Posterior vena cava (tissue), 2 donors: ENCODE measurements at regions not wholly inside any gene's neighbourhood (a gene's known extent, or its start where the extent isn't known, plus 50 kb on each side); places are given as distances from the start of the nearest gene placed in this dataset.
"Not testable (repeated sequence)": the region's sequence is repeated elsewhere in the genome, so short reads cannot be mapped to it uniquely, and the experiment has no call there.

Source experiments
- DNase-seq: peaks from one replicate; pipeline ENCODE4 v3.0.0-alpha.2; 2020; ENCODE audit warnings: low spot score
- intact Hi-C, 2 donors: fragments of 100-400 bp; cut with DNase I; formaldehyde crosslinking; loops; one replicate each; pipeline versions ENCODE4 v1.14.1 to v1.14.2; 2022 to 2023
- donor health status: DM: yes; HTN: yes; CAD: no.
- donor health status: DM: yes; HTN: yes; CAD: no.

GRCh38 chr11:15830741-15831428 is 525.5 kb downstream of the SOX6 start:
- DNase-seq, result no peak
- intact Hi-C loops, result no loop called here

DNA sequence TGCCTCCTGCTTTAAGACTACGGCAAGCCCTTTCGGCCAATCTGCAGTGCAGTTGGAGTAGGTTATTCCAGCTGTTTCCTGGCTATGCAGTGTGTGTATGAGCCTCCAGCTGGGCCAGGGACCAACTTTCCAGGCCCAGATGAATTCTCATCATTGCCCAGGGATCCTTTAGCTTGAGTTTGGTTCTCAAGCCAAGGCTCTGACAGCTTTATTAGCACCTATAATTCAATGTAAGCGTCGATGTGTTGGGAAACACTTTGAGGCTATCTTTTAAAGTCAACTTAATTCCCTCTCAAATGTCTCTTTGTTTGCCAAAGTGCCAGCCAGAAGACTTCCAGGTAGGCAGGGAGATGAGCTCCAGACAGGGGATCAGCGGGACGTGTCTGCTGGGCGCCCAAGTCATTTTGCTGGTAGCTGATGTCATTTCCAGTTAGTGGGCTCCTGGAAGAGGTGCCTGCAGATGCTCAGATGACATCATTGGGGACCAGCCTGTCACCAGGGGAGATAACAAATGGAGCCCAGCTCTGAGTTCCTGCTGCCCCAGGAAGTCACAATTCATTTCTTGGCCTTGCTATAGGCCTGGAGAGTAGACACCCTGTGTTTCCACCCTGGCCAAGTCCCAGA is 520.4 kb downstream of the SOX6 start:
- intact Hi-C loops, result no loop called here
- DNase-seq, result no peak

DNA sequence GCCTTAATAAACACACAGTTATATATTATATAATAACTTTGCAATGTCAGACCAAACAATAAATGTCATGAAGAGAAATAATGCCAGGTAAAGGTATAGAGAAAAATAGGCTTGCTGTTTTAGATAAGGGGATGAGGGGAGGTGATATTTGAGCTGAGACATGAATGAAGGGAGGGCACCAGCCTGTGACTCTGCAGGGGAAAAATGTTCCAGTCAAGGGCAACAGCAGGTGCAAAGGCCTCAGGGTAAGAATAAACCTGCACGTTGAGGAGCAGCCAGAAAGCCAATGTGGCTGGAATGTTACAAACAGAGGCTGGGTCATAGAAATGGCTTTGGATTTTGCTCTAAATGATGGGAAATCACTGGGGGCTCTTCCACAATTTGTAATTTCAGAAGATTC is 519.6 kb downstream of the SOX6 start:
- intact Hi-C loops, result no loop called here
- DNase-seq, result no peak

DNA sequence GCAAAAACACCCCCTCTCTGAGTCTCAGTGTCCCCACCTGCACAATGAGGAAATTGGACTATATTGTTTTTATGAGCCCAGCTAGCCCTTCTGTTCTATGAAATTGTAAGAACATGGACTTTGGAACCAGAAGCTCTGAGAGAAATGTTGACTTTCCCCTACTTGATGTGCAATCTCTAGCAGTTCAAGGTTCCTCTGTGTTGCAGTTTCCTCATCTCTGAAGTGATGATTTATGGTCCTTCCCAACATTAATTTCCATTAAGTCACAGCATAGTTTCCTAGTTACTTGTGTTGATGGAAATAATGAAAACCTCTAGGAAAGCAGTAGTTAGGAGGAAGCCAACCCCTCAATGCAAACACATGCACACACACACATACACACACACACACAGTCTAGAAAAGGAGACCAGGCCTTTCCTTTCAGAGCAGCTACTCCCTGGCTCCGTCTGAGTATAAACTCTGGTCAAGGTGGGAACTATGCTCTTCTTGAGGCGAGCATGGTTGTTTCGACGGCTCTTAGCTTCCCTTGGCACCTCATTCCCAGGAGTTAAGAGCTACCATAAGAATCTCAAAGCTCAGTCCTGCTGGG is 518.4 kb downstream of the SOX6 start:
- no peak for DNase-seq
- intact Hi-C loops, result no loop called here

- DNase-seq, result no peak
- intact Hi-C loops, result no loop called here
Measured at GRCh38 chr11:15839061-15839460, 517.3 kb downstream of the SOX6 start.

DNA sequence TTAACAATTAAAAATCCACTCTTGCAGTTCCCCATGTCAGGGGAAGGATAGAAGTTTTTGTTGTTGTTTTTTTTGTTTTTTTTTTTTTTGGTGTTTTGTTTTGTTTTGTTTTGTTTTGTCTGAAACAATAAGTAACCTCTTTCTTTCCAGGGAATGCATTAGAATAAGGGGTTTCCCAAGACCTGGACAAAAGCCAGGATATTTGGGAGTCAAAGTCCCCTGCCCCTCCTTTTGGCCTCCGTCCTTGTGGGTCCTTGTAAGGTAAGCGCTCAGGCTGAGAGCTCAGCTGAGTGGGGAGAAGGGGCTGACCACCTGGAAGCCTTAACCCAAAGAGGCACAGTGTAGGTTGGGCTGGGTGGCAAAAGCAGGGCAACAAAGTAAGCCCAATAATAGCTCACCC is 515.4 kb downstream of the SOX6 start:
- intact Hi-C loops, result loop anchor here in 1 of 2 donors (1.0 kb wide), 1 partner anchor 40 kb away; no protein-coding TSS in a partner anchor
- DNase-seq, result no peak

GRCh38 chr11:15841931-15842740 is 514.2 kb downstream of the SOX6 start:
- intact Hi-C loops, result loop anchor here in 1 of 2 donors (1.0 kb wide), 1 partner anchor 41 kb away; no protein-coding TSS in a partner anchor
- DNase-seq, result no peak

DNA sequence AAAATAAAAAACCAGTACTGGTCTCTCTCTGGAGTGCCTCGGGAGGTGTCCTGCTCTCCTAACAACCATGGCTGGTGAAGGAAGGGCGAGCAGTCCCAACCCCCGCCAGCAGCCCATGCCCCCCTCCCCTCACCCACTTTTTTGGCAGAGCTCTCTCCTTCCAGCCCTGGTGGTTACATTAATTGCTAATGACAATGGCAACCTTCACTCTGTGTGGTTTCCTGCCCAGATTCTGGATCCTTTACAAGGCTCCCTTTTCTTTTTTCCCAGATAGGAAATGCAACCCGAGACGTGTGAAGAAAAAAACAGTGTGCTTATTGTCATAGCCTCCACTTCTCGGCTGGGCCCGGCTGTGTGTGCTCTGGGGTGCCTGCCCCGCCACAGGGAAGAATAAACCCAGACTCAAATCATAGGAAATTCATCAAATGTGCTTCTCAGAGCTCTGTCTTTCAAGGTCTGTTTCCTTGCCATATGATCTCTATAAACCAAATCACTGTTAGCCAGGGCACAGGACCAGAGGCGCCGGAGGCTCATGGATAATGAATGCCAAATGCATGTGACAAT is 513.0 kb downstream of the SOX6 start:
- no peak for DNase-seq
- intact Hi-C loops, result no loop called here

DNA sequence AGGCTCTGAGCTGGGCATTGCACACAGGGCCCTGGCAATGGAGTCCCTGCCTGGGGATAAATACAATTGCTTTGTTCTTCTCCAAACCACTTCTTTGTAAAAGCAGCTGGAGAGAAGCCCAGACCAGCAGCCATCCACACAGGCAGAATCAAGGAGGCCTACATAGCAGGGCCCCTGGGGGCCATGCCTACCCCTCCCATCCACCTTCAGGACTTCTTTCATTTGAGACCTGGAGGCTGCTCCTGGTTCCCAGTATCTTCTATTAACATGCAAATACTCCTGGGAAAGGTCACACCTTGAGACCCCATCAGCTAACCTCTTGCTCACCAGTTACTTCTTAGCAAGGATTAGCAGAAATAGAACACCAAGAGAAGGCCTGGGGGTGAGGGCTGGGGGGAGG is 511.1 kb downstream of the SOX6 start:
- no peak for DNase-seq
- intact Hi-C loops, result no loop called here

GRCh38 chr11:15848631-15849168 is 507.6 kb downstream of the SOX6 start:
- DNase-seq, result no peak
- intact Hi-C loops, result no loop called here

DNA sequence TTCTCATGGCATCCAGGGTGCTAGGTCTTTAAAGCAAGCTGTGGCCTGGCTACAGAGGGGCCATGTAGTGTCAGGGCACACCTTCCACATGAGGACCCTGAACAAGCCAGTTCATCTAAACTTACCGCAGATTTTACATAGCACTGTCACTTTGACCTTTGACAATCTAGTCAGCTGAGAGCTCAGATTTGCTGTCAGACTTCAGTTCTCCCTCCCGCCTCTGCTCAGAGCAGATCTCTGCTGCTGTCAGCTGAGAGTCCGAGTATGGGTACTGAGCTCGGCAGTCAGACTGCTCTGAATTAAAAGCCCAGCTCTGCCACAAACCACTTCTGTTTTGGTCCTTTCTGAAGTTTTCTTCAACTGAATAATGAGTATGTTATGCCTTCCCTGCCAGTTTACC is 507.1 kb downstream of the SOX6 start:
- intact Hi-C loops, result no loop called here
- DNase-seq, result no peak

DNA sequence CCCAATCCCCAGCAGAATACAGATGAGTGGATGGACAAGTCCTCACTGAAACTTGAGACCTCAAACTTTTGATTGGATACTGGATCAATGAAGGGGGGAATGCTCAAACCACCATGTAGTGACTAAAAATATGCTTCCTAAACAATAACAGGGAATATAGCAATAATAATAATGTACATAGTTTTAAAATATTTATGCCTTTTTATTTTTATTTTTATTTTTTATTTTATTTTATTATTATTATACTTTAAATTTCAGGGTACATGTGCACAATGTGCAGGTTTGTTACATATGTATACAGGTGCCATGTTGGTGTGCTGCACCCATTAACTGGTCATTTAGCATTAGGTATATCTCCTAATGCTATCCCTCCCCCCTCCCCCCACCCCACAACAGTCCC is 506.0 kb downstream of the SOX6 start:
- DNase-seq, intact Hi-C loops: not testable (repeated sequence)

DNA sequence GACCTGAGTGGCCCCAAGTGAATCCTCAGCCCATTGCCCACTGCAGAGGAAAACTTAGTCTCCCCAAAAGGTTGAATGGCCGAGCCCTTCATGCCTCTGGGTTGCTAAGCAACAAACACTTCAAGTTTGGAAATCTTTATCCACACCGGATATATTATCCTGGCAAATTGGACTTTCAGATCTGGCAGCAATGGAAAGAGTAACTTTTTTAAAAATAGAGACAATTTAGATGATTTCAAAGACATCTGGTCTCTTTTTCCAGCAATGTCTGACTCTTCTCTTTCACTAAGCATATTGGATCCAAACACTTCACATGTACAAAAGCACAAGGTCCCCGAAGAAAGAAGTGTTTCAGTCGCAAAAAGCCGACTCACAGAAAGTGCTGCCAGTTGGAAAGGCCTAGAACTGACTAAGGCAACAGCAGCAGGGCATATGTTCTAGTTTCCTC is 505.3 kb downstream of the SOX6 start:
- intact Hi-C loops, result no loop called here
- DNase-seq, result no peak

GRCh38 chr11:15852179-15852578 is 504.2 kb downstream of the SOX6 start:
- intact Hi-C loops, result no loop called here
- no peak for DNase-seq

- no peak for DNase-seq
- intact Hi-C loops, result no loop called here
Measured at GRCh38 chr11:15854245-15854644, 502.1 kb downstream of the SOX6 start.

DNA sequence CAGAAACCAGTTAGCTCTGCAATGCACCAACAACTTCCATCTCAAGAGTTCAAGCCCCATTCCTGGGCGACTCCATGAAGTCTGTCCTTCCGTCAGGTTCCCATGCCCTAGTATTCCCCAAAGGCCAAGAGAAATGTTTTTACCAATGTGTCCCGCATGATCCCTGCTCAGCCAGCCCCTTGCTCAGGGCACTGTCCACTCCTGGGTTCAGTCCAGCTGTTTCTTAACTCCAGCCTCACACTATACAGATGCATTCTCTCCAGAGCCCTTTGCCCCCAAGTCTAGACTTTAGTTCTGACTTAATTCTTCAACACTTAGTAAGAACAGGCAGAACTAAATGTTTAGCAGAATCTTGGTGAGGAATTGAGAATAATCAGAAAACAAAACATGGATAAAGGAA is 497.5 kb downstream of the SOX6 start:
- intact Hi-C loops, result no loop called here
- DNase-seq, result no peak

DNA sequence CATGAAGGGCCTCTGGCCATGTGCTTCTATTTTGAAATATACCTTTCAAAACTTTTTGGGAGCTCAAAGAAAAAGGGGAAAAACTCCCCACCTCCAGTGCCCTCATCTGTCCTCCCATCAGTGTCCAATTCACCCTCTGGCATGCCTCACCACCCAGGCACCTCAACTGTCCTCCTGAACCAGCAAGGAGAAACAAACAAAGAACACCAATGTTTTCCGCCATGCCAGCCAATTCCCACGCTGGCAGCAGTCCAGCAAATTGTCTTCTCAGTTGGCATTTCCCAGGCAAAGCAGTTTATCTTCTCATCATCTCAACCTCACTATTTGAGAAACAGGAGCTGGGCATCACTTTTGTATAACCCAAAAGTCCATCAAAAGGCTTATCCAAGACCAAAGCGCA is 496.9 kb downstream of the SOX6 start:
- no peak for DNase-seq
- intact Hi-C loops, result no loop called here

DNA sequence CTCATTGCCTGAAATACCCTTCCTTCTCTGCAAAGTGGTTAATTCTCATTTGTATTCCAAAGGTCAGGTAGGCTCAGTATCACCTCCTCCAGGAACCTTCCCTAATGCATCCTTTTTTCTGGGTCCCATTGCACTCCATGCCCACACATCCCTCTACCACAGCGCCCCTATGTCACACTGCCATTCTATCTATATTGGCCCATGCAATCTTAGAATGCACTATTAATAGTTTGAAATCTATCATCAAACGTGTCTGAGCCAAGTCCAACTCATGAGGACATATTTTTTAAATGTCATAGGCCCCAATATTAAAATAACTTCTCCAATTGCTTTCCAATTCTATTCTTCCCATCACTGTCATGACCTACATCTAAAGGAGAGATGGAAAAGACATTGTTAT is 495.1 kb downstream of the SOX6 start:
- no peak for DNase-seq
- intact Hi-C loops, result no loop called here

- intact Hi-C loops, result no loop called here
- no peak for DNase-seq
Measured at GRCh38 chr11:15863411-15863810, 492.9 kb downstream of the SOX6 start.
